ENCODE measurements at regions not wholly inside any gene's neighbourhood (a gene's known extent, or its start where the extent isn't known, plus 50 kb on each side); places are given as distances from the start of the nearest gene placed in this dataset.
"Not testable (repeated sequence)": the region's sequence is repeated elsewhere in the genome, so short reads cannot be mapped to it uniquely, and the experiment has no call there.

DNA sequence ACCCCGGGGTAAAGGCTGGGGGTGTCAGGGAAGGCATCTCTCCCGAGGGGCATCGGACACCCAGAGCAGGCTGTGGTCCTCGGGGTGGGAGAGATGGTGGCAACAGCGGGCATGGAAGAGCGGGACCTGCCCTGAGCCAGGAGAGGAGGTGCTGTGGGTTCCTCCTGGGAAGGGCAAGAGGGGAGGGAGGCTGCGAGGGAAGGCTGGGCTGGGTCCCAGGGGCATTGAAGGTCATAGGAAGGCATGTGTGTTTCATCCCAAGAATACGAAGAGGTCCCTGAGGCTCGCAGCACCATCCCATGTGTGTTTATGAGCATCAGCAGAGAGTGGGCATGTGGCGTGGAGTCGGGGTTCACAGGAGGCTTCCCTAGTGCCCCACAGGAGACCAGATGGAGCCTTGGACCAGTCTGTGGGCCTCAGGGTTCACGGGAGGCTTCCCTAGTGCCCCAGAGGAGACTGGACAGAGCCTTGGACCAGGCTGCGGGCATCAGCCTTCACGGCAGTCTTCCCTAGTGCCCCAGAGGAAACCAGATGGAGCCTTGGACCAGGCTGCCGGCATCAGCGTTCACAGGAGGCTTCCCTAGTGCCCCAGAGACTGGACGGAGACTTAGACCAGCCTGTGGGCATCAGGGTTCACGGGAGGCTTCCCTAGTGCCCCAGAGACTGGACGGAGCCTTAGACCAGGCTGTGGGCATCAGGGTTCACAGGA, 420.6 kb downstream of the BRD1 start:
- H3K4me3 ChIP-seq (ENCODE audit: low read depth, low read length) = no peak overlapping the region

DNA sequence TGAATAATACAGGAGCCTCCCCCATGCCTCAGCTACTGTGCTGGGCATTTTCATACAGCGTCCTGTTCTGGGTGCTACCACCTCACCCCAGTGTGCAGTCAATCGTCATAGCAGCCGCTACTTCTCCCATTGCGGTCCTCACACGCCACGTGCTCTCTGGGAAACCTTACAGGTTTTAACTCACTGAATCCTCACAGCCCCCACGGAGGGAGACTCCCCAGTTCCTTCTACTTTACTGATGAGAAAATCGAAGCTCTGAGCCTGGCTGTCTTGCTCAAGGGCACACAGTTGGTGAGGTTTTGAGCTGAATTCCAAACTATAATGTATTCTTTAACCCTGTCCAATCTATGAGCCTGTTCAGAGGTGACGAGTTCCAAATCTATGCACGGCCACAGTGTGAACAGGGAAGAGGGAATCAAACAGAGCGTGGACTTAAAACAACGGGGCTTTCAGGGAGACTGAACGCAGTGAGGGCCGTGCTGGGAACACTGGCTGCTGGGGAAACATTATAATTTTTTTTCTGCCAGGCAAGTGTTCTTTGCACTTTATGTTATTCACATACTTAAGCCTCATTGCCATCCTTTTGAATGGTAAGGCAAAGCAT, 421.5 kb downstream of the BRD1 start:
- no peak overlapping the region for H3K4me3 ChIP-seq (ENCODE audit: low read depth, low read length)

DNA sequence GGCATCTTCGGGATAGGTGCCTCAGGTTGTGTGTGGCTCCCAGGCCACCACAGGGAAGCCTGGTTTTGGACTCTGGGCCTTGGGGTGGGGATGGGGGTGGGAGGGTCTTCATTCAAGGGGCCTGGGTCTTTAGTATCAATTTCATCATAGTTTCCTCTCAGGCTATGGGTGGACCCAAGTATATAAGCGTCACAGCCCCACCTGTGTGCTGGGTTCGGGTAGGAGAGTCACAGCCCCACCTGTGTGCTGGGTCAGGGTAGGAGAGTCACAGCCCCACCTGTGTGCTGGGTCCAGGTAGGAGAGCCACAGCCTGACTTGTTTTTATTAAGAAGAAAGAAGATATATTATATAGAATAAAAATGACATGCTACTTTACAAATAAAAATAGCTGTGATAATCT, 422.1 kb downstream of the BRD1 start:
- no peak overlapping the region for H3K4me3 ChIP-seq (ENCODE audit: low read depth, low read length)

DNA sequence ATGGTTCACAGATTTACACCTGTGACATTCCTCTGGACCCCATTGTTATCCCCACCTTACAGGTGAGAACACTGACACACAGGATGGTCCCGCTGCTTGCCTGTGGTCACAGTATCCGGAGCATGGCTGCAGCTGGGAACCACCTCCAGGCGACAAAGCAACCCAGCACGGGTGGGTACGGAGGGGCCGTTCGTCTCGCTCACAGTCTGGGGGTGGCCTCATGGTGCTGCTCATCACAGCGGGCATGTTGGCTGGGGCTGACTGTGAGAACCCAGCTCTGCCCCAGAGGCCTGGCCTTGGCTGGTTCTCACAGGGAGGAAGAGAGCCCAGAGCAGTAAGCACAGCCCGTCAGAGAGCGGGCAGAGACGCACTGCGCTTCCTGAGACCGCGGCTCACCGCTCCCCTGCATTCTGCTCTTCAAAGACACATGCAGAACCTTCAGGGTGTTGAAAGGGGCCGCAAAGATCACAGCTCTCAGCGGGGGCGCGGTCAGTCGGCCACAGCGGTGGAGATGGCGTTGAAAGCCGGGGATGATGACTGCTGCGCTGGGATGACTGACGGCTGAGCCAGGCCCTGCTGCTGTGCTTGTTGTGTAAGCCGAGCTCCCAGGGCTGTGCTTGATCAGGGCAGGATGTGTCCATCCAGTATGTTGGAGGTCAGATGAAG, 423.0 kb downstream of the BRD1 start:
- no peak overlapping the region for H3K4me3 ChIP-seq (ENCODE audit: low read depth, low read length)

DNA sequence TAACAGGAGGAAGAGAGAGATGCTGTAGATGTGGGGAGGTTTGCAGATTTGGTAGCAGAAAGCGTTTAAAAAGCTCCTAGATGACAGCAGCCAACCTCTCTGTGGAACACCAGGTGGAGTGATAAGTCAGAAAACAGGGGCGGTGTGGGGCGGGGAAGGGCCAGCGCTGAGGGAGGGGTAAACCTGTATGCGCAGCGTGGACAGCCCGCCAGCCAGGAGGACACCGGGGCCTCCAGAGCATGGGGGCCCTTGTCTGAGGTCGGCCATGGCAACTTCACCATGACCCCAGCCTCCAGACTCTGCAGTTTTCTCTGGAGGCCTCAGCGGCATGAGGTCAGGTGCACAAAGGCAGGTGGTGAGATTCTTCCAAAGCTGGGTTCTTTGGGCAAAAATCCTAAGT, 423.7 kb downstream of the BRD1 start:
- no peak overlapping the region for H3K4me3 ChIP-seq (ENCODE audit: low read depth, low read length)

DNA sequence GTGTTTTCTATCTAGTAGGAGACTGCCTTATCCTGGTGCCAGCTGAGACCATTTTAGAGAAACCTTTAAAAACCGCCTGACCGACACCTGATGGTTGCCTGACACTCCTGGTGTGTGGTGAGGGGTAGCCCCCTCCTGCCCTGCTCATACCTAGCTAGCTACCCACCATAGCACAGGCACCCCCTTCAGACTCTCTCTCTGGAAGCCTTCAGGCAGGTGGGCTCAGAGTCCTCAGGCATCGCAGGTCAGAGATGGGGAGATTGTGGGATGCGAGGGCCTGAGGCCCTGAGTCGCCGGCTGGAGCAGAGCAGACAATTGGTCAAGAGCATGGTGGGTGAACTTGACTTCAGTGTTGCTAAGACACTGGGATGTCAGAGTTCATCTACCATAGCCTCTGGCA, 424.6 kb downstream of the BRD1 start:
- no peak overlapping the region for H3K4me3 ChIP-seq (ENCODE audit: low read depth, low read length)

DNA sequence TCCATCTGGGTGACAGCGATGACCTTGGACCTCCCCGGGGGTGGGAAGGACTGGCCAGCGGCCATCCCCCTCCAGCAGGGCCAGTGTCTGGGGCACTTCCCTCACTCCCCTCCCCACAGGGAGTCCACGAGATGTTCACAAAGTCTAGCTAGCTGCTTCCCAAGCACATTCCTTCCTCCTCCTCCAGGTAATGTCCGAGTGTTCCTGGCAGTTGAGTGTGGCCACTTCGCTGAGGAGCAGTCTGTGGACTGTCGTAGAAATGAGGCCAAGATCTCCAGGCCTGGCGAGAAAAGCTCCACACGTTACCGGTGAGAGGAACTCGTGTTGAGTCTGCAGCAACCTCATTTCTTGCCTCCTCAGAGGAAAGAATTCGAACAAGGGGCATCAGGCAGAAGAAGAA, 425.5 kb downstream of the BRD1 start:
- no peak overlapping the region for H3K4me3 ChIP-seq (ENCODE audit: low read depth, low read length)

DNA sequence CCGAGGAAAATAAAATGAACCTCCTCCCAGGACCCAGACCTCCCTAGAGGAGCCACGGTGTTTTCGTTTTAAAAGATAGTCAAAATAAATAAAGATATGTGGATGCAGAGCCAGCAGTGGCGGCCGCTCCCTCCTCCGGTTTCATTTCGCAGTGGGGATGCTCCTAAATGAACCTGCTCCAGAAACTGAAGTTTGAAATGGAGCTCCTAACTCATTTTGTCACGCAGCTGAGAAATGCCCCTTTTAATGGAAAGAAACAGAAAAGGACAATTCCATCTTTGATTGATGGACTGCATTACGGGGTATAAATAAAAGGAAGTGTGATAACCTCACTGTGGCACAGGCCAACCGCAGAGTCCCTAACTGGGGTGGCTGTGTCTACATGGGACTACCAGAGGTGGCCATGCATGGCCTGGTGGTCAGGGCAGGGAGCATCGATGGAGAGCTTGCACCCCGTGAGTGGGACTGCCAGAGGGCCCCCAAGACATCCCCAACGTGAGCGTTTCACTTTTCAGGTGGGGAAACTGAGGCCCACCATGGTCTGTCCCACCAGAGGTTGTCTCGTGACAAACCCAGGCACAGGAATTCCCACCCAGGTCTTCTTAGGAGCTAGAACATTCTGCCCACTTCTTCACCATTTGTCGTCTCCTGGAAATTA, 426.6 kb downstream of the BRD1 start:
- H3K4me3 ChIP-seq (ENCODE audit: low read depth, low read length) = no peak overlapping the region

DNA sequence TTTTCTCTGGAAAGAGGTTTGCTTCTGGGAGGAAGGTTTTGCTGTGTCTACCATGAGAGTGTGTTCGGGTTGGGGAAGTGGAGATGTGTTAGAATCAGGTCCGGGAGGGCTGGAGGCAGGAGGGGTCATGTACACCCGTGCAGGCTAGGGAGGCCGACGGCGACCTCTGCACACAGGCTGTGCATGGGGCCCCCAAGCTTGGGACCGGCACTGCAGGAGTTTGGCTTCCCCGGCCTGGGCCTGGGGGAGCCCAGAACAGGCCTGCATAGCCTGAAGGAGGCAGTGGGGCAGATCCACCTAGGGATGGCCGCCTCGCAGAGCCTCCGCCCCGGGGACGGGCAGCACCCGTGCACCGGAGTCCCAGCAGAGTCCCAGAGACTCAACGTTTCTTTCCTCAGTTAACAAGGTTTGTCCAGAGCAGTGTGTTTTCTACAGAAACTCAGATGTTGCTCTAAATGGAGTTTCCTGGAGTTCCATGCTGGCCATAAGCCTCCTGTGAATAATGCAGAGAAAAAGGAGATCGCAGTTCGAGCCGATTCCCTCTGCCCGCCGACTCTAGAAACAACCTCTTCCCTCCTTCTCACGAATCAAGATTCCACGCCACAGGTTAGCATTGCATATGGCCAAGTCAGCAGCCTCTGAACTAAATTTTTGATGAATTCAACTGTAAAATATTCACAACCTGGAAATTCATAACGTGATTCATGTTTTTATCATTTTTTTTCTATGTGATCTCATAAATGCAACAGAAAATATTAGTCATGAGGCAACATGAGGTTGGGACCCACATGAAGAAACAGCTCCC, 427.3 kb downstream of the BRD1 start:
- H3K4me3 ChIP-seq (ENCODE audit: low read depth, low read length) = no peak overlapping the region

DNA sequence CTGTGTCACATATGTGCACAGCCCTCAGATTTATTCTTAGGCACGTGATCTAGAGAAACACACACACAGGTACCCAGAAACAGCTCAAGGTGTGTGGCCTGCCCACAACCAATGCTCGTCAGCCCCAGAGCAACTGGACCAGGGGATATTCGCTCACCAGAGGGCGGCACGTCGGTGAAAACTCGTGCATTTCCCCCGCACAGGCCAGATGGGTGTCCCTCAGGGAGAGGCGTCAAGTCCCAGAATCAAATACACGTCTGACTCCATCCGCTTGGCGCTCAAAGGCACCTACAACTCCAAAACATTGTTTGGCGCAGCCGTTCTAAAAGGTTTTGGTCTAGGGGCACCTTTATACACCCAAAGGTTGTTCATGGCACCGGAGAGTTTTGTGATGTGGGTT, 429.0 kb downstream of the BRD1 start:
- no peak overlapping the region for H3K4me3 ChIP-seq (ENCODE audit: low read depth, low read length)

DNA sequence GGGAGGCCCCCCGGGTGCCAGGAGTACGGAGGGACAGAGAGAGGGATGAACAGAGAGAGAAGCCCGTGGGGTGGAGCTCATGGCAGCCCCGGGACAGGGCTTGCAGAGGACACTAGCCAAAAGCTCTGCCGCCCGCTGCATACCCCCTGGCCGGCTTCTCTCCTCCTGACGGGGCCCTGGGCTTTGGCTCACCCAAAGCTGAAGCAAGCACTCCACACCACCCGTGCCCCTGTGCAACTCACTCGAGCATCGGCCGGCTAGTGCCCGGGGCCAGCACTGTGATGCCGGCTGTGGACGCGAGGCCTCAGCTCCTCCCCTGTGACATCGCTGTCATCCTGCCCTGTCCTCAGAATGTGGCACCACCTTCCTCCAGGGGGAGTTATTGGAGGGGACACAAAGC, 429.6 kb downstream of the BRD1 start:
- H3K4me3 ChIP-seq (ENCODE audit: low read depth, low read length) = no peak overlapping the region

DNA sequence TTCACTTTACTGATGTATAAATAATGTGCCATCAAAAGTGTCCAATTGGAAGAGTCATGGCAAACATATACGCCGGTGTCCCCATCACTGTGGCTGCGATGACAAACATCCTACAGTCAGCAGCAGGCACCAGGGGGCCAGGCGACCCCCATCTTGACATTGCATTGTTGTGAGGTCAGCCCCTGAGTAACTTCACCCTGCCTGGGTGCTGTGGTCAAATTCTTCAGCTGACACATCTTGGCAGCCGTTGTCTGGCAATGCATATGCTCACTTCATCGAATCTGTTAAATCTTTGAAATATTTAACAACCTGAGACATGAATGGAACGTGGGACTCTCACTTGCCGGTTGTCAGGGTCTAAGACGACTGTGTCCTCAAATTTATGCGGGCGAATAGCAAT, 430.9 kb downstream of the BRD1 start:
- no peak overlapping the region for H3K4me3 ChIP-seq (ENCODE audit: low read depth, low read length)

DNA sequence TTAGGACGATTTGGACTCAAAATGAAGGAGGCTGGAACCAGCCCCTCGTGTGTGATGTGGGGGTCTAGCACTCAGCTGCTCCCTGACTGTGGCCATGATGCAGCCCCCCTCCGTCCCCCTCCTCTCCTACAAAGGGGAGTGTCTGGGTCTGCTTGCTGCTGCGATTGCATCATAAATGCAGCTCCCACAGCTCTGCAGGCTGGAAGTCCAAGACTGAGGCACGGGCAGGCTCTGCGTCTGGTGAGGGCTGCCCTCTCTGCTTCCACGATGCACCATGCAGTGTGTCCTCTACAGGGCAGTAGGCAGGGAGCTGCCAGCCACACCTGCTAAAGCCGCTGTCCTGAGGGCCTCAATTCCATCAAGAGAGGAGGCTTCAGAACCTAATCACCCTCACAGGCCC, 432.1 kb downstream of the BRD1 start:
- no peak overlapping the region for H3K4me3 ChIP-seq (ENCODE audit: low read depth, low read length)

DNA sequence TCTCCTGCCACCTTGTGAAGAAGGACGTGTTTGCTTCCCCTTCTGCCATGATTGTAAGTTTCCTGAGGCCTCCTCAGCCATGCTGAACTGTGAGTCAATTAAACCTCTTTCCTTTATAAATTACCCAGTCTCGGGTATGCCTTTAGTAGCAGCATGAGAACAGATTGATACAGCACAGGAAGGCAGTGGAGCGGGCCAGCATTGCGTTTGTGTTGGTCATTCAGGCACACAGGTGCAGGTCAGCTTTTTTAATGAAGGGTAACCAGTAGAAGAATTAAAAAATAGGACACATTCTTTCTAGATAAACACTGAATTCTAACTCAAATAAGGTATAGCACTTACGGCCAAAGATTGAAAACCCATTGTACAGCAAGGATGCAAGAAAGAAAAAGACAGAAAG, 432.6 kb downstream of the BRD1 start:
- H3K4me3 ChIP-seq (ENCODE audit: low read depth, low read length) = not testable (repeated sequence)

DNA sequence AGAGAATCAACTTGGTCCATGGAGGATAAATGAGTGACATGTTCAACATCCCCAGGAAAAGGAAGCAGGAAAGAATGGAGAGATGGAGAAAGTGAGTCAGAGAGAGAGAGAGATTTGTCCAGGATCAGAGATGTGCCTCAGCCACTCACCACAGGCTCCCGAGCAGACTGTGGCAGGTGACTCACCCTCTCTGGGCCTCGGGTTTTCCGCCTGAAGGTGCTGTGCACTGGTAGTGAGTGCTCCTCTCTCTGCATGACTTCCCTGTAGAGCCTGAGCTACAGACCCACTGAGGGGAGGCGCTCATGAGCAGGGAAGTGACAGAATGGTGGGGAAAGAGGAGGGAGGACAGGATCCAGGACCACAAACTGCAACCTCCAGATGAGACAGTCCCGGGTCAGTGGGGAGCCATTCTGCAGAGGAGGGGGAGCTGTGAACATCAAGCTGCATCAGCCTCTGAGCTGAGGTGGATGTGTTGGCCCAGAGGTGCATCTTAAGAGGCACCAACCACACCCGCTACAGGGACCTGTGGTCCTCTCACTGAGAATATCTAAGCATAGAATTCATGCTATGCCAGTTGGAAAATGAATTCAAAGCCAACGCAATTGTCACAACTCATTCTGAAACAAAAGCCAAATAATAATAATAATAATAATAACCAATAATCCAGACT, 433.4 kb downstream of the BRD1 start:
- H3K4me3 ChIP-seq (ENCODE audit: low read depth, low read length) = no peak overlapping the region

DNA sequence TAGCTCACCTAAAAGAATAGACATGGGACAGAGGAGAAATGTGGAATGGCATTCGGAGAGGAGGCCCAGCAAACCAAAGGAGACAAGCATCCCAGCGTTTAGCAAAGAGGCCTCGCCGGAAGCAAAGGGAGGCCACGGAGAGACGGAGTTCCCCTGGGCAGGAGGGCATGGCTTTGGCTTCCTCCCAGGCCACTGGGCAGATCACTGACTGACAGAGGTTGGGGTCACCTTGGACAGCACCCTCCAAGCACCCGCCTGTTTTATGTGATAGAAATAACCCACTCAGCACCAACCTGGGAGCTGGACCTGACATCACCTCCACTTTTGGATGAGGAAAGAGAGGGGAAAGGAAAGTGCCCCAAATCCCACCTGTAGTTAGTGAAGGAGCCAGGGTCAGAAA, 434.1 kb downstream of the BRD1 start:
- H3K4me3 ChIP-seq (ENCODE audit: low read depth, low read length) = no peak overlapping the region

DNA sequence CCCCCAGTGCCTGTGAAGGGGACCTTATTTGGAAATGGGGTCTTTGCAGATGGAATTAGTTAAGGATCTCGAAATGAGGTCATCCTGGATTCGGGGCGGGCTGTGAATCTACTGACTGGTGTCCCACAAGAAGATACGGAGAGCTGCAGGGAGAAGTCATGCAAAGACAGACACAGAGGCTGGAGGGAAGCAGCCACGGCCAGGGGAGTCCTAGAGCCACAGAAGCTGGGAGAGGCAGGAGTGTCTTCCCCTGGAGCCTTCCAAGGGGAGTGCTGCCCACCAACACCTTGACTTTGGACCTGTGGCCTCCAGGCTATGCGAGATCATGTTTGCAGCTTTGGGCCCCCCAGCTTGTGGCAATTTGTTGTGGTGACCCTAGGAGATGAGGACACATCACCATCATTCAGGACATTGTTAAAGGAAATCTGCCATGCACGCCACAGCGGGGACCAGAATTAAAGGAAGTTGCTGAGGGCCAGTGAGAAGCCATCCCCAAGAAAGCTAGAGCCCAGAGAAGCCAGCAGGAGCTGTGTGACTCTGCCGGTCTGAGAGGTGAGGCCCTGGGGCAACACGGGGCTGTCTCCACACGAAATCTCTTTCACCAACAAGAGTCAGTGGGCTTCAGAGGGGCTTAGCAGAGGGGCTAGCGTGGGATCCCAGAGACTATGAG, 434.7 kb downstream of the BRD1 start:
- no peak overlapping the region for H3K4me3 ChIP-seq (ENCODE audit: low read depth, low read length)

DNA sequence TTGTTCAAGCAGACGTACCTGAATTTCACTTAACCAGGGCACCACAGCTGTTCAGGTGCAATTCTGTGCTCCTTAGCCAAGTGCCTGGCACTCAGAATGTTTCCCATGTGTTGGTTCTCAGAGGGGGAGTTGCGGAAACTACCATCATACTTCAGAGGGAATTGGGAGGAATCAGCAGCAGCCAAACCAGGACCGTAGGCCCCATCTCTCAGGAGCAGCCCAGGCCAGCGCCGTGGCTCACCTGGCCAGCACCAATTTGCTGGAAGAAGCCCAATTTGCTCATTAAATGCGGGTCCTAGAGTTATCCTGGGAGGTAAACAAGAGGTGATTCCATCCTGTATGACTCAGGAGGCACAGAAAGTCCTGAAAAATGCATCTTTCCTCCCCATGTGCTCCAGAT, 435.4 kb downstream of the BRD1 start:
- no peak overlapping the region for H3K4me3 ChIP-seq (ENCODE audit: low read depth, low read length)

DNA sequence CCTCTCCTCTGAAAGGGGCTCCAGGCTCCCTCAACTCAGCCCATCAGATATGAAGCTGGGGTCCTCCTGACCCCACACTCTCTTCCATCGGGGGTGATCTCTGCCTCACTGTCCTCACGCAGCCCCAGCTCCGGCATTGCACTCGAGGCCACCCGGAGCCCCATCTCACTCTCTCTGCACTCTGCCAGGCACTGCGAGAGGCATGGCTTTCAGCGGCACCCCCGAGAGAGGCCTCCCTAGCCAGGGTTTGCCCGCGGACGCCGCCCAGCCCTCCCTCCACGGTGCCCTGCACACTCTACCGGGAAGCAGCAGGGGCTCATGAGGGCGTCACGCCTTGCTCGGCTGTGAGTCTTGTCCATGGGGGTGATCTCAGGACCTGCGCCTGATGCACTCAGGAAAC, 436.2 kb downstream of the BRD1 start:
- no peak overlapping the region for H3K4me3 ChIP-seq (ENCODE audit: low read depth, low read length)

DNA sequence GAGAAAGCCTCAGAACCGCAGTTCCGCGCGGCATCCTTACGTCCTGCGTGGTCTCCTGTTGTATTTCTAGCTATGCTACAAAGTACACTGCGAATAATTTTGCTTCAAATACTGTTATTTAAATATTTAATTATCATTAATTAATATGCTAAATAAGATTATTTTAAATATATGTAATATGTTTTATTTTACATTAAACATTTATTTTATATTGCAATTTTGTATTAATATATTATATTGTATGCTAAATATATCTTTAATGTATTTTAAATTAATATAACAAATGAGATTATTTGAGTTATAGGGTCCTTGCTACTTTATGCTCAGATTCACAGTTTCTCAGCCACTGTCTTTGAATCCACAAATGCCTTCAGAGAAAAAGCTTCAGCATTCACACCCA, 436.7 kb downstream of the BRD1 start:
- no peak overlapping the region for H3K4me3 ChIP-seq (ENCODE audit: low read depth, low read length)
